ENCODE measurements at regions not wholly inside any gene's neighbourhood (a gene's known extent, or its start where the extent isn't known, plus 50 kb on each side); places are given as distances from the start of the nearest gene placed in this dataset.
A peak's percentile ranks its signal among the peaks of the same experiment; 100 is the strongest.

DNA sequence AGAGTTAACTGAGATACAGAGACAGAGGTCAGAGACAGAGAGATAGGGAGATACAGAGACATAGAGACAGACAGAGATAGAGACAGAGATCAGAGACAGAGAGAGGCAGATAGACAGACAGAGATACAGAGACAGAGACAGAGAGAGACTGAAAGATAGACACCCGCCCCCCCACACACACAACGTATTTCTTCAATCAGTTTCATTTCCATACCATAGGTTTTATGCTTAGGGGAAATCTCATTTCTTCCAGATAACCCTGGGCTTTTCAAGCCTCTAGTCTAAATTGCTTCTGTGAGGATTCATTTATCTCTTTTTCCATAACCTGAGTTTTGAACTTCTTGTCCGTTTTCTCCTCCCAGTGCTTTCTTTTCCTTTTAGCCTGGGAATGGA lies 94.6 kb downstream of the CD8B2 start:
- no peaks in the 10 kb centered on the region for H3F3A ChIP-seq (ENCODE audit: insufficient read depth)
- H3K9me3 ChIP-seq (ENCODE audit: insufficient read depth, low read length), result no peaks in the 10 kb centered on the region
- no peaks in the 10 kb centered on the region for H3K9me2 ChIP-seq (replicated peaks; ENCODE audit: insufficient read depth, low read length)
- H3K9ac ChIP-seq (ENCODE audit: low read length), result no peak overlapping the region
- H3K4me3 ChIP-seq (ENCODE audit: insufficient read depth, low read length, poor library complexity, severe bottlenecking), result no peak overlapping the region
- no peak overlapping the region for H3K27ac ChIP-seq (ENCODE audit: low read depth, low read length)
- no peak overlapping the region for H2AFZ ChIP-seq (ENCODE audit: low read depth, low read length, severe bottlenecking)
- no peaks in the 10 kb centered on the region for H3K36me3 ChIP-seq (ENCODE audit: low read length)
- TF ChIP-seq, protein P1, sequence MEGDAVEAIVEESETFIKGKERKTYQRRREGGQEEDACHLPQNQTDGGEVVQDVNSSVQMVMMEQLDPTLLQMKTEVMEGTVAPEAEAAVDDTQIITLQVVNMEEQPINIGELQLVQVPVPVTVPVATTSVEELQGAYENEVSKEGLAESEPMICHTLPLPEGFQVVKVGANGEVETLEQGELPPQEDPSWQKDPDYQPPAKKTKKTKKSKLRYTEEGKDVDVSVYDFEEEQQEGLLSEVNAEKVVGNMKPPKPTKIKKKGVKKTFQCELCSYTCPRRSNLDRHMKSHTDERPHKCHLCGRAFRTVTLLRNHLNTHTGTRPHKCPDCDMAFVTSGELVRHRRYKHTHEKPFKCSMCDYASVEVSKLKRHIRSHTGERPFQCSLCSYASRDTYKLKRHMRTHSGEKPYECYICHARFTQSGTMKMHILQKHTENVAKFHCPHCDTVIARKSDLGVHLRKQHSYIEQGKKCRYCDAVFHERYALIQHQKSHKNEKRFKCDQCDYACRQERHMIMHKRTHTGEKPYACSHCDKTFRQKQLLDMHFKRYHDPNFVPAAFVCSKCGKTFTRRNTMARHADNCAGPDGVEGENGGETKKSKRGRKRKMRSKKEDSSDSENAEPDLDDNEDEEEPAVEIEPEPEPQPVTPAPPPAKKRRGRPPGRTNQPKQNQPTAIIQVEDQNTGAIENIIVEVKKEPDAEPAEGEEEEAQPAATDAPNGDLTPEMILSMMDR (IDR thresholded peaks at IDR 0.05; ENCODE audit: insufficient read depth, low read length, poor library complexity, severe bottlenecking), result no peak
- TF ChIP-seq EZH2phosphoT487 (conservative IDR thresholded peaks at IDR 0.05; ENCODE audit: low read length), result no peak
- H4K20me1 ChIP-seq (ENCODE audit: low read depth, low read length), result no peaks in the 10 kb centered on the region
- H3K27me3 ChIP-seq (ENCODE audit: low read length), result no peaks in the 10 kb centered on the region
- H3K4me2 ChIP-seq (ENCODE audit: low read depth, low read length, poor library complexity, severe bottlenecking), result no peak overlapping the region
- H3K79me2 ChIP-seq (ENCODE audit: insufficient read depth, low read length), result no peaks in the 10 kb centered on the region

DNA sequence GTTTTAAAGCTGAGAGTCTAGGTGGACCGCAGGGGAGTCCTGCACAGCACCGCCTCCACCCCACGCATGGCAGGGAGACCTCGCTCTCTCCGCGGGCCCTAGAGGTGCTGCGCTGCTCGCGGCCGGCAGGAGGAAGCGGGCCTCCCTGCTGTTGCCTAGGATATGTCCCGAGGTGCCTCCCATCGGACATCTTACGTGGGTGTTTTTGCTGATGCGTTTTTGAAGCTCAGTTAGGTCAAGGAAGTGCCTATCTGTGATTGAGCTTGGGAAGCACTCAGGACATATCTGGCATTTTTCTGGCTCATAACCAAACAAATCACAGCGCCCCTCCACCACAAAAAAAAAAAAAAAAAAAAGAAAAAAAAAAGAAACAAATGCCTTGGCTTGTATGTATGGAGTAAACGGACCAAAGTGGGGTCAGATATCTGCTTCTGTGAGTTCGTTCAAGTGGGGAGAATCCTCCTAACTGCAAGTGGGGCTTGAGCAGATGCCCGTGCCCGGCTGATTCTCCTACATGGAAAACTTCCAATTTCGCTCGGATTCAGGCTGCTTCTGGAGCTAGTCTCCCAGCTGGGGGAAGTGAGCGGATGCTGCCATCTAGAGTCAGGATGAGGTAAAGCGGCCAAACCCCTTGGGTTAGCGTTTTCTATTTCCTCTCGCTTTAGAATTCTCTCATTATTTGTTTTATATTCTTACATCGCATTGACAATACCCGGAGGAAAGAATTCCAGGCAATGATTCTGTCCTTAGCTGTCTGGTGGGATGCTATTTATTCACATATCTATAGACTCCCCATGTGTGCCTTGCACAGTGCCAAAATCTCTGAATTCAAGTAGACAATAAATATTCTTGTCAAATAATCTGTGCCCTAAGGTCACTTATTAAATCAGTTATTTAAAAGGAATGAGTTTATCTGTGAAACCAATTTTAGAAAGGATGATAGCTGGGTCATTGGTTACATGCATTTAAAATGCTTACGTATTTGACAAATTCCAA lies 95.3 kb downstream of the CD8B2 start:
- Histone ChIP-seq H3K9me2 (replicated peaks; ENCODE audit: insufficient read depth, low read length) (no peaks in the 10 kb centered on the region), H2AFZ (ENCODE audit: low read depth, low read length, severe bottlenecking) (peak overlapping the region; percentile 70), H3K36me3 (ENCODE audit: low read length) (no peaks in the 10 kb centered on the region), H3K27ac (ENCODE audit: low read depth, low read length) (no peak overlapping the region), H3K79me2 (ENCODE audit: insufficient read depth, low read length) (no peaks in the 10 kb centered on the region), H3K4me2 (ENCODE audit: low read depth, low read length, poor library complexity, severe bottlenecking) (peak overlapping the region; percentile 51), H4K20me1 (ENCODE audit: low read depth, low read length) (no peaks in the 10 kb centered on the region), H3K9me3 (ENCODE audit: insufficient read depth, low read length) (no peaks in the 10 kb centered on the region), H3K4me3 (ENCODE audit: insufficient read depth, low read length, poor library complexity, severe bottlenecking) (no peak overlapping the region), H3K9ac (ENCODE audit: low read length) (no peak overlapping the region), H3K27me3 (ENCODE audit: low read length) (no peaks in the 10 kb centered on the region), H3F3A (ENCODE audit: insufficient read depth) (no peaks in the 10 kb centered on the region)
- TF ChIP-seq, protein P1 (IDR thresholded peaks at IDR 0.05; ENCODE audit: insufficient read depth, low read length, poor library complexity, severe bottlenecking), result peak; percentile 56
- no peak for TF ChIP-seq EZH2phosphoT487 (conservative IDR thresholded peaks at IDR 0.05; ENCODE audit: low read length)

DNA sequence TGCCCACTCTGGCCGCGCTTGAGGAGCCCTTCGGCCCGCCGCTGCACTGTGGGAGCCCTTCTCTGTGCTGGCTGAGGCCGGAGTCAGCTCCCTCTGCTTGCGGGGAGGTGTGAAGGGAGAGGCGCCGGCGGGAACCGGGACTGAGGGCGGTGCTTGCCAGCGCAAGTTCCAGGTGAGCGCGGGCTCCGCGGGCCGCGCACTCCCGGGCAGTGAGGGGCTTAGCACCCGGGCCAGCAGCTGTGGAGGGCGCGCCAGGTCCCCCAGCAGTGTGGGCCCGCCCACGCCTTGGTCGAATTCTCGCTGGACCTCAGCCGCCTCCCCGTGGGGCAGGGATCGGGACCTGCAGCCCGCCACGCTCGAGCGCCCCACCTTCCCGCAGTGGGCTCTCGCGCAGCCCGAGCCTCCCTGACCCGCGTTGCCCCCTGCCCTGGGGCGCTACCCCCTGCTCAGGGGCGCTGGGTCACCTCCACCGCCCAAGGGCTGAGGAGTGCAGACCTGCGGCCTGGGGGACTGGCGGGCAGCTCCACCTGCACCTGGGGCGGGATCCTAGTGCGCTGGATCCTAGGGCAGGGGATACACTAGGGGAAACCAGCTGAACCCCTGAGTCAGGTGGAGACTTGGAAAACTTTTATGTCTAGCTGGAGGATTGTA lies 97.3 kb downstream of the CD8B2 start:
- Histone ChIP-seq H2AFZ (ENCODE audit: low read depth, low read length, severe bottlenecking) (no peak overlapping the region), H3K36me3 (ENCODE audit: low read length) (no peaks in the 10 kb centered on the region), H3F3A (ENCODE audit: insufficient read depth) (no peaks in the 10 kb centered on the region), H3K27me3 (ENCODE audit: low read length) (no peaks in the 10 kb centered on the region), H3K4me2 (ENCODE audit: low read depth, low read length, poor library complexity, severe bottlenecking) (no peak overlapping the region), H3K27ac (ENCODE audit: low read depth, low read length) (no peak overlapping the region), H4K20me1 (ENCODE audit: low read depth, low read length) (no peaks in the 10 kb centered on the region), H3K79me2 (ENCODE audit: insufficient read depth, low read length) (no peaks in the 10 kb centered on the region), H3K9ac (ENCODE audit: low read length) (no peak overlapping the region), H3K9me2 (replicated peaks; ENCODE audit: insufficient read depth, low read length) (no peaks in the 10 kb centered on the region), H3K4me3 (ENCODE audit: insufficient read depth, low read length, poor library complexity, severe bottlenecking) (no peak overlapping the region), H3K9me3 (ENCODE audit: insufficient read depth, low read length) (no peaks in the 10 kb centered on the region)
- TF ChIP-seq EZH2phosphoT487 (conservative IDR thresholded peaks at IDR 0.05; ENCODE audit: low read length), result no peak
- TF ChIP-seq, protein P1 (IDR thresholded peaks at IDR 0.05; ENCODE audit: insufficient read depth, low read length, poor library complexity, severe bottlenecking), result no peak
